NCI-H2227 treated with DMSO at 0.1 percent for 48 hours (cell line): ENCODE measurements at regions not wholly inside any gene's neighbourhood (a gene's known extent, or its start where the extent isn't known, plus 50 kb on each side); places are given as distances from the start of the nearest gene placed in this dataset.
"Not testable (repeated sequence)": the region's sequence is repeated elsewhere in the genome, so short reads cannot be mapped to it uniquely, and the experiment has no call there.

Experiments used
- DNase-seq: peaks from one replicate; lab custom pipeline; 2025; lab: John Stamatoyannopoulos, UW

DNA sequence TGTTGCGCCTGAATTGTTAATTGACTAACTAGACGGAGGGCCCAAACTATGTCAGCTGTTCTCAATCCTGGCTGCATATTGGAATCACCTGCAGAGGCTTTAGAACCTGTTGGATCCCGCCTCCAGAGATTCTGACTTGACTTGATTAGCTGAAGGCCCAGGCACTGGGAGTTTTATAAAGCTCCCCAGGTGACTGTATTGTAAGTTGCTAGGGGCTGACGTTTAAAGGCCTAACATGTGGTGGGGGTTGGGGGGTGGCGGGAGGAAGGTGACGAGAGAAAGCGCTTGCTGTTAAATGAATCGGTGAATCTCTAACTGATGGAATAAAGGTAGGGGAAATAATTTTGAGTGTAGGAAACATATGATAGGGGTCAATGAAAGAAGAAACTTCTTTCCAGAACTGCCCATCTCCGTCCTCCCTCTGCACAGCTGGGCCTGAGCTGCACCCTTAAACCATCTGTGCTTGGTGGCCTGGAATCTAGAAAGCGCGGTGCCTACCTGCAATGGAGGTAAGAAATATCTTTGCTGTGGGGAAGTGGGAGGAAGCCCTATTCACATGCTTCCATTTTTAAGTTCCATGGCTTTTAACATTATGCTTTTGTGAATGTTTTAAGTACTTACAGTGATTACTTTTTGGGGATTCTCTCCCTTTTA lies 225.0 kb upstream of the FAM3C start:
- DNase-seq = no peak

DNA sequence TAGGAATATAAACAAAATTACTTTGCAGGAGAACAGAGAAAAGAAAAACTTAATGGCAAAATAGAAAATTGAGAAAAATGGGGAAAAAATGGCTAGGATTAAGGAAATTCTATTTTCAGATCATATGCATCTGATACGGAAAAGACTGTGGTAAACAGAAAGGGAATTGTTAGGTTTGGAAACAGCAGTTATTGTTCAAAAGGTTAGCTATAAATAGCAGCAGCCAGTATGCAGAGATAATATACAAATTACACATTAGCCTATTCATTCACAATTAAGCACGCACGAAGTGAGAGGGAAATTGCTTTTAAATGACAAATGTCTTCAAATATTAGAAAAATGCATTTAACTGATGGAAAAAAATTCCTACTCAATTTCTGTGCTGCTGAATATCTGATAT lies 224.1 kb upstream of the FAM3C start:
- DNase-seq = no peak

DNA sequence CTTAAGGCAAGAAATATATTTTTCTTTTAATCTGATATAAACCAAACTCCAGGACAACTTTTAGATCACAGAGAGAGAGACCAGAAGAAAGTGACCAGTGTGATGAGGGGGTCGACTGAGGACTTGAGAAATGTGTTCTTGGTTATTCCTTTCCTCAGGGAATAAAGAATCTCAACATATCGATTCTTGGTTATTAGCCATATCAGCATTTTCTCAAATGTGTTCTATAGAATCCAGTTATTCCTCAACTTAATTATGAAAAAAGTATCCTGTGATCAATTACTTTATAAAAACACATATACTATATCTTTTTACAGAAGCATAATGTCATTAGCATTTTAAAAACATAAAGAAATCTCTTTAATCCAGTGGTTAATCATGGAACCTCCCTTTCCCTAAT lies 222.1 kb upstream of the FAM3C start:
- DNase-seq = no peak

DNA sequence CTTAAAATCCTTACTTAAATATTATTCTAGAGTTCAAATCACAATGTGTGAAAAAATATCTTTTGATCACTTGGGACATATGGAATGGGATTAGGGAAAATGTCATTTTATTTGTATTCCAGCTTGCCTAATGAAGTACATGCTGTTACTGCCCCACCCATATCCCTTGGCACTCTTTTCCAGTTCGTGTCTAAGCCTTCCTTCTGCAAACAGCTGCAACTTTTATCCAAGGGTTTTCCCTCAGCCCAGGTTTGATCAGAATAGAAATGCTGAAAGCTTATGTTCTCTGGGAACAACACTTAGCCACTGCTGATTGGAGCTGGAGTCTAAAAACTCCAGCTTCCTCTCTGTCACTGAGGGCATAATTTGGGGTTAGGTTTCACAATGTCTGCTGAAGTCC lies 214.1 kb upstream of the FAM3C start:
- no peak for DNase-seq

DNA sequence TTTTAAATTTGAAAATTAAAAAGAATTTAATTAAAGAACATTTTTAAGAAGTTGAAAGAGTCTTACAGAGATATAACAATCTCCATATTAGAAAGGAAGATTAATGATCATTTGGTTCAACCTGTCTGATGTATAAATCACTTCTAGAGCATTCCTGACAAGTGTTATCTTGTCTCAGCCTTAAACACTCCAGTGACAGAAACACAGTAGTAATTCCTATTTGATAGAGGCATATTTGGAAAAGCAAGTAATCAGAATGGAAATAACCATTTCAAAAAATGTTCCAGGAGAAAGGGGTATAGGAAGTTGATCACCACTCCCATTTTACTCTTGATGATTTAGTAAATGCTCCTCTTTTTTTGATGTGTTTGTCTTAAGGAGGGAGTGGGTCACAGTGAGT lies 213.1 kb upstream of the FAM3C start:
- no peak for DNase-seq

DNA sequence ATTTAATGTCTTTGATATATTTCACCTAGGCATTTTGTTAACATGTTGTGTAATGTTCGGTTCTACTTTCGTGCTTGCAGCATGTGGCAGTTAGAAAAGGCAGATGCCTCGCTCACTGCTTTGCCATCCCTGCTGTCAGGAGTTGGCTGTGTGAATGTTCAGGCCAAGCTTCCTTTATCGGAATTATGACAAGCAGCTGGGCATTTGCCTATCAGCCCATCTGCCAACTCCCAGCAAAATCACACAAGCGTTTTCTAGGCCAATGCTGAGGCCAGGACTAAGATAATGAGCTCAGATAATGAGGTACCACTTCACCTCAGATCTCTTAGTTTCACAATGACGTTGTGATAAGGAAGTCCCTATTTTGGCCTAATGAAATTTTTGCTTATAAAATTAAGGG lies 212.7 kb upstream of the FAM3C start:
- DNase-seq = no peak

DNA sequence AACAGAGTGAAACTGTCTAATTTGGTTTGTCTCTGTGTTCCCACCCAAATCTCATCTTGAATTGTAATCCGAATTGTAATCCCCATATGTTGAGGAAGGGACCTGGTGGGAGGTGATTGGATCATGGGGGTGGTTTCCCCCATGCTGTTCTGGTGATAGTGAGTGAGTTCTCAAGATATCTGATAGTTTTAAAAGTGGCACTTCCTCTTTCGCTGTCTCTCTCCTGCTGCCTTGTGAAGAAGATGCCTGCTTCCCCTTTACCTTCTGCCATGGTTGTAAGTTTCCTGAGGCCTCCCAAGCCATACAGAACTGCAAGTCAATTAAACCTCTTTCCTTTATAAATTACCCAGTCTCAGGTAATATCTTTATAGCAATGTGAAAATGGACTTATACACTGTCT lies 212.1 kb upstream of the FAM3C start:
- DNase-seq = not testable (repeated sequence)

DNA sequence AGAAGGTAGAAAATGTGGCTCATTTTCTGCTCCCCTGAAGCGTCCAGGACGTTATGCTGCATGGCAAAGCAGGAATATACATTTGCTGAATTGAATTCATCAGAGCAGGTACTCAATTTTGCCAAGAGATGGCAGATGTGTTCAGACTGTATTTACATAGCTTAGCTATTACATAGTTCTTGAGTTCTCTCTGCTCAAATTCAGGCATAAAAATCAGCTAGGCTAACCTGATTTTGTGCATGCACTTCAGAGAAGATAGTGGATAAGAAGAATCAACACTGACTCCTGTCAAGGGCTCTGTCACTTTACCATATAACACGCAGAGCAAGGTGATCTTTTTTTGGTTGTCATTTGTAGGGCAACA lies 209.2 kb upstream of the FAM3C start:
- DNase-seq = peak; percentile 52

DNA sequence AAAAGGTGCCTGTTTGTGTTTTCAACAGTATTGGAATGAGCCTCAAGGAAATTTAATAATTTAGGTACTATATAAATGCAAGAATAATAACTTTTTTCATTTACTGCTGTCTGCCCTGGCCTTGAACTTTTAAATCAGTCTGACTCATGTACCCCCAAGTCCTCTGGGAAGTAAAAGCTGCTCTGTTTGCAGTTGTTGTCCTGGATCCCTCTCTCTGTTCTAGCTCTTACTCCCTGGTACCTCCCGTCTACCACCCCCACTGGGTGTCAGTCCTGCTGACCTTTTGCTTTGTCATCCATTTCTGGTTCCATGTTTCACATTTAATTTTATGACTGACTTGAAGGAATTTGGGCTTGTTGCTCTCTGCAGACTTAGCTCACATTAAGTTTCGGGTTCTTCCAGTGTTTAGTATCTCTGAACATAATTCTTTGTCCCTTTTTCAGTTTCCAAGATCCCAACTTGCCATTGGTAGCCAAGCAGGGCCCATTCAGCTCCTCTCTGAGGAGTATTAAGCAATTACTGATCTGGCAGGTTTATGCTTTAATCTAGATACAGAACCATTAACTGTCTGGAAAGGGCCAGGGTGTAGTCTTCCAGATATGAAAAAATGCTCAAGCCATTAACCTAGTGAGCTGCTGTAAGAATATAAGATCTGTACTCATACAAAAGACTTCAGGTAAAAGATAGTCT lies 208.7 kb upstream of the FAM3C start:
- DNase-seq = no peak

DNA sequence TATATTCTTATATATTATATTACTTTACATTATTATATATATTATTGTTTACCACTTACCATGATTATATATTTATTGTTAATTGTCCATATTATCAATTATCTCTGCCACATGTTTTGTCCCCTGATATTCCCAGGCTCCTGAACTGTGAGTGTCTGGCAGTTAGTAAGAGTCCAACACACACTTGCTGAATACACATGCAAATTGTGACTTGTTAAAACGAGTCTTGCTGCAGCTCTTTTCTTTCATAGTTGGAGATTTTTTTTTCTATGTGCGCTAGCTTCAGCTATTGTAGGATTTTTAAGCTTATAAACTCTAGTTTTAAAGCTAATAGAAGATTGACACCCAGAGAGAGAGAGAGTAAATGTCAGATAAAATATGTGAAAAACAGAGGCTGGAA lies 207.8 kb upstream of the FAM3C start:
- no peak for DNase-seq

DNA sequence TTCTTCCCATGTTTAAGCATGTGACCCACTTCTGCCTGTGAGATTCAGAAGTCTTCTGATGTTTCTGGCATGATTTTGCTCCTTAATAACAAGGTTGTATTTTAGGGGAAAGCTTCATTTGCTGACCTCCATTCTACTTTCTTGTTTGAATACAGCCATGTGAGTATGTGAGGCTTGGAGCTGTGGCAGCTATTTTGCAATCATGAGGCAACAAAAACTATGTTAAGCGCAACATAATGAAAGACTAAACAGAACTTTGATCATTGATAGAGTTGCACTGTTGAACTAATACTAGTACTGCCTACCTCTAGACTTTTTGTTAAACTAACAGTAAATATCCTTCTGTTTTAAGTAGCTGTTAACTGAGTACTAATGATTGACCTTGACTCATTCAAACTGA lies 203.8 kb upstream of the FAM3C start:
- no peak for DNase-seq

DNA sequence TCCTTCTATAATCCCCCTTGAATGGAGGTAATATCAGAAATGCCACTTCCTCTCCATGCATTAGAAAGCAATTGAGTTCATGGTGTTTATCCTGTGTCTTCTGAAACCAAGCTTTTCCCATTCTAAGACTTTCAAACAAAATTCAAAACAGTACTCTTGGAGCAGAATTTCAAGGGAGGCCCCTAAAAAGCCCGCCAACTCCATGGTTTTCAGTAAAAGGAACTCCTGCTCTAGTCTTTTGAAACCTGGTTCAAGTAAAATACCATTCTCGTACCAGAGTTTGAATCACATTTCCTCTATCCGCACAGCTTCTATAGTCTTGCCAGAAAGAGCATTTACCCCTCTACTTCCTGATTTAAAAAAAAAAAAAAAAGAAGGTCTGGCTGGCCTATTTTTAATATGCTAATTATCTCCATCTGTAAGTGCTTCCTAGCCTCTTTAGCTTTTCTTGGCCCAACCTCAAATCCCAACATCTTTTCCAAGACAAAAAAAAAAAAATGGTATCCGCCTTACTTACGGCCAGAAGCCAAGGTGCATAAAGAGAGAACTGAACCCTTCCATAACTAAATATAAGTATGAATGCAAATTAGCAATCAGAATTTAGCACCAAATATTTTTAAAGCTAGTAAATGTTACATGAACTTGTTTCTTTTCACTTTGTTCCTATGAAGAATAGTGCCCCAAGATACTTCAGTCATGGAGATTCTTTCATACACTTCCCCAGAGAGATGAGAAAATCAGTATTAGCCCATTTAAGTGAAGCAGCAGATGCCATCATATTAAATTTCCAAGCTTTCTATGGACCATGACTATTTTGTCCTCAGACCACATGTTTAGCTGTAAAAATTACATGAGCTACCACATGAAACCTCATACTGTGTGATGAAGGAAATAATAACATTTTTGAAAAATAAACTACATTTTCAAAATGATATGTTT lies 199.9 kb upstream of the FAM3C start:
- DNase-seq = no peak

DNA sequence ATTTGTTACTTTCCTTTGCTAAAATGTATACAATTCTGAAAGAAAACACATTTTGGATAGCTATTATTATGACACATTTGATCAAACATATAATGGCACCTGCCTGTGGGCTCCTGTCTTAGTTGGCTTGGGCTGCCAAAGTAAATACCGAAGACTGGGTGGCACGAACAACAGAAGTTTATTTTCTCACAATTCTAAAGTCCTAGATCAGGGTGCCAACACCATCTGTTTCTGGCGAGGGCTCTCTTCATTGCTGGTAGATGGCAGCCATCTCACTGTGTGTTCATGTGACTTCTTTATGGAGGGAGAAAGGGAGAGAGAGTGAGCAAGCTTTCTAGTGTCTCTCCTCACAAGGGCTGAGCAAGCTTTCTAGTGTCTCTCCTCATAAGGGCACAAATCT lies 195.8 kb upstream of the FAM3C start:
- DNase-seq = no peak

DNA sequence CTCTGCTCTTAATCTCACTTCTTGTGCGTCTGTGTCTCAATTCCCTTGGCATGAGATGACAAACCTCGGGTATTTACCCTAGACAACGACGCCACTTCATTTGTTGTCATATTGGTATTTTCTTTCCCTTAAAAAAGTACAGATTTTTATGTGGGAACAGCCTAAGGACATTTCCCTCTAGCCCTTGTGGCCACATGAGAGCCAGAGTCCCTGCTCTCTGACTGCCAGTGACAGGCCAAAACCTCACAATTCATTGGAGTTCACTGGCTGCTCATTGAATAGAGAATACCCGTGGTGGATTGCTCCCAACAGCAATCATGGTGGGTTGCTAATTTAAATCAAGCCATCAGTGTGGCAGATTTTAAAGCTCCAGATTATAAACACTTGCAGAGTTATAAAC lies 191.3 kb upstream of the FAM3C start:
- no peak for DNase-seq

DNA sequence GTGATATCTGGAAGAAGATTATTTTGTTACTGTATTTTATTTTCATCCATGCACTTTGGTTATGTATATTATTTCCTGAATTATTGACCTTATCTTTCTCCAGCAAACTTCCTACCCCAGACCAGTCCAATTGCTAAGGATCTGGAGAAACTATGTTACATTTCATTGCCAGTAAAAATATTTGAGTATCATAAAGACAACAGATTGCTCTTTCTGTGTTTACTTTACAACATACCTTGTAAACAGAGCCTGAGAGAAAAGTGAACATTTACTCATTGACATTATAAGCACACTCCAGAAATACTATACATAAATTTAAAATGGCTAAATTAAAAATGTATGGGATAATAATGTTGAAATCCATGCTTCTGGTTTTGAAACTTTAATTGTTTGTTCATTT lies 186.2 kb upstream of the FAM3C start:
- no peak for DNase-seq

DNA sequence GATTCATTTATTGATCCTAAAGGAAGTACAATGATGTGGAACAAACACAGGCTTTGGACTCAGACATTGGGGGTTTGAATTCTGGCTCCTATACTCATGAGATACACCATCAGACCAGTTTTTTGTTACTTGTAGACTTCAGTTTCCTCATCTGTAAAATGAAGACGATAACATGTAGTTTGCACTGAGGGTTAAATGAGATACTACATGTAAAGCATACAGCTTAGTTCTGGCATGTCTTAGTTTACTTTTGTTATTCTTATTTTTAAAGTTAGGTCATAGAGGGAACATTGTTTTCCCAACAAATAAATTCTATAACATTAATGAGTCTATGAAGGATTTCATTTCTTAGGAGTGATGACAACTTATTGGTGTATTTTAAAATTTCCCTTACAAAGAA lies 183.5 kb upstream of the FAM3C start:
- no peak for DNase-seq

DNA sequence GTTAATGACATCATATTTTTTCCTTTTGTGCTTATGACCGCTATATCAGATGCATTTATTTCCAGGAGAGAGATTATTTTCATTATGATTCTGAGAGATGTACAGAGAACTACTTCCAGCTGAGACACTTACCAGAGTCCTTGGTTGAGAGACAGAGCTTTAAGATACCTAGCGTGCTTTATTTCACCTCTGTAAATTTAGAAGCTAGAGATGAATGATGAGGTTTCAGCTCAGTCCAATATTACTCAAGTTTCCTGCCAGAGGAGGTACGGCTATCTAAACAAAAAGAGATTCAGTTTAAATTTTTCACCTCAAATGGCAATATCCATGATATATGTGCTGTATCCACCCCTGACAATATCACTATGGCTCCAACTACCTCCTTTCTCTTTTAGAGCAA lies 182.6 kb upstream of the FAM3C start:
- DNase-seq = peak; percentile 86

DNA sequence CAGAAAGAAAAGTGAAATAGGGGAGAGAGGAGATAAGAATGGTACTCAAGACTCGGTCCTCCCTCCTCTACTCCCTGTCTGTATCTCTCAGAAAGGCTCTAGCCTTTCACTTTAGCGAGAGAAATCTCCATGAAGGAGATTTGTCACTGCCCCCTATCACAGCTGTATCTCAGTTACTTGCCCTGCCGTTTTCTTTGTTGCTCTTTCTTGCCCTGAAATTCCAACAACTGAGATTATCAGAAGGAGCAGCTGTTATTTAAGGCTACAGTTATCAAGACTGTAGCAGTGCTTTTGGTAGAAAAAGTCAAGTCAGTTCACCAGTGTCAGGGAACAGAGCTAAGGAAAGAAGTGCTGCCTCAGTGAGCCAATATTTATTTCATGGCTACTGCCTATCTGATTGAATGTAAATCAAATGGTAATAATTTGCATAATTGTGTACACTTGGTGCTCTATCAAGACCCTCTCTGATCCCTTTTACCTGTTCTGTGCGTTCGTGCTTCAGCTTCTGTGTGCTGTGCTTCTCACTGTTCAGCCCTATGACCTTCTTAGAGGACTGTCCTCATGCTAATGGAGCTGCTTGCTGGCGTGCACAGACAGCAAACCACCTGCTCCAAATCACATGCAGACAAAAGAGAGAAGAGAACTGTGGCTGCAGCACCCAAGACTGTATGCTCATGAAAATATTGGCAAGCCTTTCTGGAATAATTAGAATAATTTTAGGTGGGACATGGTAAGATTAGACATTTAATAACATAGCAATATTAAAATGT lies 180.2 kb upstream of the FAM3C start:
- DNase-seq = peak; percentile 72

DNA sequence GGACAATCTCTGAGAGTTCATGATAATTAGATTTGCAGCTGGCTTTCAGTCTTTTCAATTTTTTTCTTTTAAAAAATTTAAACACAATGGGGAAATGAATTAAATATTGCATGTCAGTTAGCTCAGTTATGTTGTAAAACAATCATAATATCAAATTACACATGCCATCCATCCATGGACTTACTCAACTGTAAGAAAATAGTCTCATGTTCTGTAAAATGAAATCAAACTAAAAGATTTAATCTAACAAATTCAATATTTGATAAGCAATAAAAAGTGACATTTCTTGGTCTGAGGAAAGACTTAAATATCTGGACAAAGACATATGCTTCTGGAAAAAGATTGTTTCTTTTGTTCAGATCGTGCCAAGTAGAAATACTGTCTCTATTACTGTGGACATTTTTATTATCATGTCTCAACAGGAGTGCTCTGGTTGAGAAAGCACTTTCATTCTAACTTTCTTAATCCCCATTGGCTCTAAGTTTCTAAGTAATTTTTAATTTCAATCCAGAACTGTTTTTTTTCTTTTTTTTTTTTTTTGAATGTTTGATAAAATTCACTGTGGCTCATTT lies 179.2 kb upstream of the FAM3C start:
- no peak for DNase-seq

DNA sequence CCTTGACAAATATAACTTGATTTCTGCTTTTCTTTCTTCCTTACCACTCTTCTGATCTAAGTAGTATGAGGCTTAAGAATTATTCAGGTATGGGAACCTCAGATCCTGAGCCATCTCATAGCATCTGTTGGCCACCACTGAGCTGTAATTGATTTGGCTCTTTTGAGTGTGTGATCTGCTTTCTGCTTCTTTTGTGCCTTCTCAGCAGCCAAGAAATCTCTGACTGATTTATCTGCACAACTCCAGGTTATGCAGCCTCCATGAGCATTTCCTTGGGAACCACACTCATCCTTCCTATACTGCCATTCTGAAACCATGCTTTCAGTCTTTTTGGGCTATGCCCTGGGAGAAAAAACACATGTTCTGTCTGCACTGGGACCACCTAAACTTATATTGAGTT lies 178.0 kb upstream of the FAM3C start:
- DNase-seq = no peak

DNA sequence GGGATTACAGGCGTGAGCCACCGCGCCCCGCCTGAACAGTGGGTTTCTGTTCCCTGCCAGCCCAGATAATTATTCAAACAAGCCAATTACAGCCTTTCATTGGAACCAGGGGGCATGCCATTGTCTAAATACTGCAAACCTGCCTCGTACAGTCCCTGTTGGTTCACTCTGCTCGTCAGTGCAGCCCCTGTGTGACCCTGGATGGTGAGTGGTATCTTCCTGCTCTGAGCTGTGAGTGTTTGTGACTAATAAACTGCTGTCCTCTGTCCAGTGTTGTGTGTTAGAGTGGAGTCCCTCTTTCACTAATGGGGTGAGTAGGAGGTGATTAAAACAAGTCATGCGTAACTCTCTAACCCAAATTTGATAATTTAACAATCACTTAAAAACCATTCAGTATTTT lies 176.5 kb upstream of the FAM3C start:
- DNase-seq = no peak

DNA sequence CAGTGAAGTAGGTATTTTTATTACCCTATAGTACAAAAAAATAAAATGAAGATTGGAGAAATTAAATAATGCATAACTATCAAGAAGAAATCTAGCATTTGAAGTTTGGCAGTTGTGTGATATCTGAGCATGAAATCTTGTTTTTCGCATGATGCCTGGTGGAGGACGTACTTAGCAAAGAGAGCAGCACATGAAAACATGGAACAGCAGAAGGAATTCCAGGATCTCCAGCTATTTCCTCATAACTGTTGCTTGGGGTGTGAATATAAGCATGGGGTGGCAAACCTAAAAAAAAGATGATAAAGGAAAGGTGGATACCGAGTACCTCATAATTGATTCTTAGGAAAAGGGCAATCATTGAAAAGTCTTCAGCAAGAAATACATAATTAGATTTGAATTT lies 174.3 kb upstream of the FAM3C start:
- DNase-seq = no peak
